Muscle of leg (tissue), 3 donors: ENCODE measurements at regions not wholly inside any gene's neighbourhood (a gene's known extent, or its start where the extent isn't known, plus 50 kb on each side); places are given as distances from the start of the nearest gene placed in this dataset.

Experiments
- DNase-seq: peaks from one replicate; pipeline ENCODE4 v3.0.0; 2013
- H3K27ac ChIP-seq: one replicate; pipeline ENCODE4 v1.5.1; 2013; ENCODE audit warnings: mild to moderate bottlenecking, low read length, control low read depth
- H3K27me3 ChIP-seq: one replicate; pipeline ENCODE4 v1.6.1; 2013; ENCODE audit warnings: low read length; ENCODE audit not compliant: control insufficient read depth, insufficient read depth
- H3K36me3 ChIP-seq: one replicate; pipeline ENCODE4 v1.6.1; 2013; ENCODE audit warnings: low read length; ENCODE audit not compliant: control insufficient read depth, insufficient read depth
- H3K4me1 ChIP-seq: one replicate; pipeline ENCODE4 v1.6.1; 2013; ENCODE audit warnings: low read length; ENCODE audit not compliant: control insufficient read depth, insufficient read depth
- H3K4me3 ChIP-seq: one replicate; pipeline ENCODE4 v1.5.1; 2013; ENCODE audit warnings: low read length, control low read depth
- H3K9me3 ChIP-seq: replicated peaks from 2 replicates; pipeline ENCODE4 v1.6.1; 2013; ENCODE audit warnings: low read depth, low read length; ENCODE audit not compliant: control insufficient read depth
- WGBS: methylation state at CpG from one replicate; pipeline ENCODE4 v1.1.5; 2013; ENCODE audit warnings: missing lambda C conversion rate; ENCODE audit not compliant: insufficient coverage; 5-methylcytosine and 5-hydroxymethylcytosine counted together

- no peaks in the 10 kb centered on the region for H3K36me3 ChIP-seq
- H3K9me3 ChIP-seq: peaks cover 8% of the 10 kb centered on the region
- WGBS: 78% methylated on average over 5 of the region's 5 CpGs
- no peak for DNase-seq
- no peaks in the 10 kb centered on the region for H3K4me1 ChIP-seq
- no peak overlapping the region for H3K27ac ChIP-seq
- H3K27me3 ChIP-seq: peaks cover 4% of the 10 kb centered on the region
- no peak overlapping the region for H3K4me3 ChIP-seq
Observed at GRCh38 chr10:130230036-130230435, 93.8 kb downstream of the GLRX3 start.

GRCh38 chr10:130230611-130231010, 94.4 kb downstream of the GLRX3 start:
- H3K4me1 ChIP-seq: no peaks in the 10 kb centered on the region
- no peaks in the 10 kb centered on the region for H3K36me3 ChIP-seq
- 83% methylated on average over 6 of the region's 6 CpGs for WGBS
- H3K27ac ChIP-seq: no peak overlapping the region
- peaks cover 4% of the 10 kb centered on the region for H3K27me3 ChIP-seq
- peaks cover 8% of the 10 kb centered on the region for H3K9me3 ChIP-seq
- H3K4me3 ChIP-seq: no peak overlapping the region
- no peak for DNase-seq

GRCh38 chr10:130231251-130231741, 95.1 kb downstream of the GLRX3 start:
- no peak overlapping the region for H3K4me3 ChIP-seq
- H3K27me3 ChIP-seq: peaks cover 4% of the 10 kb centered on the region
- H3K36me3 ChIP-seq: no peaks in the 10 kb centered on the region
- no peak overlapping the region for H3K27ac ChIP-seq
- H3K4me1 ChIP-seq: no peaks in the 10 kb centered on the region
- H3K9me3 ChIP-seq: peaks cover 8% of the 10 kb centered on the region
- no peak for DNase-seq
- 73% methylated on average over 15 of the region's 15 CpGs for WGBS

- Histone ChIP-seq H3K27ac (no peak overlapping the region), H3K9me3 (peaks cover 5% of the 10 kb centered on the region), H3K27me3 (peaks cover 4% of the 10 kb centered on the region), H3K4me3 (no peak overlapping the region), H3K36me3 (no peaks in the 10 kb centered on the region), H3K4me1 (no peaks in the 10 kb centered on the region)
- no peak for DNase-seq
- WGBS: 79% methylated on average over 16 of the region's 28 CpGs
Observed at GRCh38 chr10:130232166-130233034, 96.2 kb downstream of the GLRX3 start.

- H3K27ac ChIP-seq: no peak overlapping the region
- H3K9me3 ChIP-seq: peaks cover under 1% of the 10 kb centered on the region
- no peaks in the 10 kb centered on the region for H3K36me3 ChIP-seq
- H3K4me1 ChIP-seq: no peaks in the 10 kb centered on the region
- DNase-seq: no peak
- WGBS: 46% methylated on average over 14 of the region's 14 CpGs
- no peak overlapping the region for H3K4me3 ChIP-seq
- peaks cover 4% of the 10 kb centered on the region for H3K27me3 ChIP-seq
Observed at GRCh38 chr10:130233035-130233360, 96.8 kb downstream of the GLRX3 start.

GRCh38 chr10:130233426-130233825, 97.2 kb downstream of the GLRX3 start:
- DNase-seq: no peak
- H3K27me3 ChIP-seq: peaks cover 4% of the 10 kb centered on the region
- H3K9me3 ChIP-seq: no peaks in the 10 kb centered on the region
- H3K36me3 ChIP-seq: no peaks in the 10 kb centered on the region
- no peaks in the 10 kb centered on the region for H3K4me1 ChIP-seq
- H3K4me3 ChIP-seq: no peak overlapping the region
- 50% methylated on average over 8 of the region's 8 CpGs for WGBS
- H3K27ac ChIP-seq: no peak overlapping the region

- Histone ChIP-seq H3K36me3 (no peaks in the 10 kb centered on the region), H3K27ac (no peak overlapping the region), H3K4me3 (no peak overlapping the region), H3K9me3 (no peaks in the 10 kb centered on the region), H3K4me1 (no peaks in the 10 kb centered on the region), H3K27me3 (peaks cover 4% of the 10 kb centered on the region)
- WGBS: 73% methylated on average over 6 of the region's 10 CpGs
- DNase-seq: no peak
Observed at GRCh38 chr10:130234171-130234965, 98.2 kb downstream of the GLRX3 start.

- no peak for DNase-seq
- Histone ChIP-seq H3K4me3 (no peak overlapping the region), H3K36me3 (no peaks in the 10 kb centered on the region), H3K9me3 (peaks cover 6% of the 10 kb centered on the region), H3K27ac (no peak overlapping the region), H3K27me3 (peaks cover 4% of the 10 kb centered on the region), H3K4me1 (no peaks in the 10 kb centered on the region)
- WGBS: no CpG with 5 or more reads among the region's 1 CpG
Observed at GRCh38 chr10:130236711-130237110, 100.5 kb downstream of the GLRX3 start.

- Histone ChIP-seq H3K27ac (no peak overlapping the region), H3K36me3 (no peaks in the 10 kb centered on the region)
- no CpG with 5 or more reads among the region's 2 CpGs for WGBS
Observed at GRCh38 chr10:130240409-130240808, 104.2 kb downstream of the GLRX3 start.

GRCh38 chr10:130242513-130242912, 106.3 kb downstream of the GLRX3 start:
- WGBS: 13% methylated on average over 1 of the region's 3 CpGs
- Histone ChIP-seq H3K4me3 (no peak overlapping the region), H3K27ac (no peak overlapping the region), H3K4me1 (no peaks in the 10 kb centered on the region), H3K9me3 (peaks cover 6% of the 10 kb centered on the region), H3K36me3 (no peaks in the 10 kb centered on the region), H3K27me3 (peaks cover 6% of the 10 kb centered on the region)
- no peak for DNase-seq

More at GRCh38 chr10:130240409-130240808, 104.2 kb downstream of the GLRX3 start:
- peaks cover 6% of the 10 kb centered on the region for H3K9me3 ChIP-seq
- no peaks in the 10 kb centered on the region for H3K4me1 ChIP-seq
- H3K4me3 ChIP-seq: no peak overlapping the region
- no peak for DNase-seq
- peaks cover 6% of the 10 kb centered on the region for H3K27me3 ChIP-seq
